ENCODE measurements at regions not wholly inside any gene's neighbourhood (a gene's known extent, or its start where the extent isn't known, plus 50 kb on each side); places are given as distances from the start of the nearest gene placed in this dataset.

GRCh38 chr2:441258-442022 is 153.5 kb upstream of the ALKAL2 start:
- TF ChIP-seq CTCF (IDR thresholded peaks at IDR 0.05; ENCODE audit: insufficient read depth, low read depth, low read length) = no peak
- no peak for DNase-seq (ENCODE audit: low read depth)
- no peak overlapping the region for H3K4me3 ChIP-seq (ENCODE audit: low read depth, low read length)

GRCh38 chr2:440403-440740 is 152.5 kb upstream of the ALKAL2 start:
- DNase-seq (ENCODE audit: low read depth) = no peak
- no peak overlapping the region for H3K4me3 ChIP-seq (ENCODE audit: low read depth, low read length)
- no peak for TF ChIP-seq CTCF (IDR thresholded peaks at IDR 0.05; ENCODE audit: insufficient read depth, low read depth, low read length)

DNA sequence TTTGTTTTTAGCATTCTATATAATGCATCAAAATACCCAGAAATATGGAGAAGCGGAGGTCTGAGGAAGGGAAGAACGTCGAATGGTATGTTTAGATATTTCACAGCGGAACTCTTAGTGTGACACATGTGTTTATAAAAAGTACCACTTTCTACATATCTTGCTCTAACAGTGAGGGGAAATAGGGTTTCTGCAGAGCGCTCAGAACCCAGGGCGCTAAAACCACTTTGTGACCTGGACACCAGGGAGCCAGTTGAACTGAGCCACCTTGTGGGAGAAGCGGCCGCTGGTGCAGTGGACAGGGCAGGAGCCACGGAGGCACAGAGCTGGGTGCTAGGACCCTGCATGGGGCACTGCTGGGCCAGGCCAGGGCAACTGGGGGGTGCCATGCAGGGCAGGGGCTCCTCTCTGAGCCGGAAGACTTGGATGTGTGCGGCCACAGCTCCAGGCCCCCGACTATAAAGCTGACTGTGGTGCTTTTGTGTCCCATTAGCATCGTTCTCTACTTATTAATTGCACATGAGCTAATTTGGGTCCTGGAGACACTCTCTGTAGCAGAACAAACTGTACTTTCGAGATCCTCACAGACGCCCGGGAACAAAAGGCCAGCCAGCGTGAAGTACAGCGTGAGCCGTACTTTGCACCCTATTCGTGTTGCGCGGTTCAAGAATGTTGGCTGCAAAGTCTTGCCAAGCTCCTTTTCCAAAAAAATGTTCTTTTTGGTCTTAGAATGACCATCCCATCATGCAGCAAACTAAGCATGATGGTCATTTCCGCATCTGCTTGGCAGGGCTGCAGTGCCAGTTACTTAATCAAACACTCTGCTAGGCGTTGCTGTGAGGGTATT is 151.9 kb upstream of the ALKAL2 start:
- TF ChIP-seq CTCF (IDR thresholded peaks at IDR 0.05; ENCODE audit: insufficient read depth, low read depth, low read length) = no peak
- DNase-seq (ENCODE audit: low read depth) = no peak
- no peak overlapping the region for H3K4me3 ChIP-seq (ENCODE audit: low read depth, low read length)

DNA sequence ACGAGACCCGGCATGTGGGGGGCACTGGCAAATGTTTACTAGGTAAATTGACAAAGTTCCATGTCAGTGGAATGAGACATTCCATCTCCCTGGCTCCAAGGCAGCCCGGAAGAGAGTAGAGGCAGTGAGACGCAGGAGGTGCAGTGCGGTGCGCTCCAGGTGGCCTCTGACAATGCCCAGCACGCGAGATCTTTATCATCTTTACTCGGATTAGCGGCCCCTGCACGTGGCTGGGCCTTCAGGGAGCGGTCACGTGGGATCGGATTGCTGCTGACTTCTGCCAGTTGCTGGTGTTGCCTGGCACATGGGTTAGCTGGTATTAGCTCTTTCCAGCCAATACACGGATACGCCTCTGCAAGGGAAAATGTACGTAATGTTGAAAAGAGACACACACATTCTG is 151.2 kb upstream of the ALKAL2 start:
- no peak for DNase-seq (ENCODE audit: low read depth)
- H3K4me3 ChIP-seq (ENCODE audit: low read depth, low read length) = no peak overlapping the region
- no peak for TF ChIP-seq CTCF (IDR thresholded peaks at IDR 0.05; ENCODE audit: insufficient read depth, low read depth, low read length)

GRCh38 chr2:437756-438393 is 150.0 kb upstream of the ALKAL2 start:
- TF ChIP-seq CTCF (IDR thresholded peaks at IDR 0.05; ENCODE audit: insufficient read depth, low read depth, low read length) = no peak
- no peak for DNase-seq (ENCODE audit: low read depth)
- H3K4me3 ChIP-seq (ENCODE audit: low read depth, low read length) = no peak overlapping the region

- no peak overlapping the region for H3K4me3 ChIP-seq (ENCODE audit: low read depth, low read length)
- no peak for TF ChIP-seq CTCF (IDR thresholded peaks at IDR 0.05; ENCODE audit: insufficient read depth, low read depth, low read length)
- no peak for DNase-seq (ENCODE audit: low read depth)
These were observed 149.3 kb upstream of the ALKAL2 start for GRCh38 chr2:437180-437579.

Measured in fibroblast of villous mesenchyme (primary cell).